Osteoblast (primary cell): ENCODE measurements at regions not wholly inside any gene's neighbourhood (a gene's known extent, or its start where the extent isn't known, plus 50 kb on each side); places are given as distances from the start of the nearest gene placed in this dataset.

Source experiments
- DNase-seq: peaks from one replicate; pipeline ENCODE4 v3.0.0; 2011; ENCODE audit warnings: low spot score, mixed read lengths; ENCODE audit not compliant: insufficient read length; ENCODE audit errors: missing footprints
- H2AFZ ChIP-seq: 2 replicates; pipeline ENCODE4 v1.6.0; 2011; ENCODE audit warnings: mild to moderate bottlenecking, low read length
- H3K27ac ChIP-seq: 2 replicates; pipeline ENCODE4 v1.5.1; 2011; ENCODE audit warnings: mild to moderate bottlenecking, low read depth, low read length, moderate library complexity
- H3K27me3 ChIP-seq: 2 replicates; pipeline ENCODE4 v1.6.0; 2012; ENCODE audit warnings: mild to moderate bottlenecking, control low read depth, inconsistent platforms, low read length, moderate library complexity; ENCODE audit not compliant: insufficient read depth
- H3K36me3 ChIP-seq: 2 replicates; pipeline ENCODE4 v1.5.1; 2011; ENCODE audit warnings: mild to moderate bottlenecking, low read length, control low read depth, moderate library complexity; ENCODE audit not compliant: insufficient read depth
- H3K4me1 ChIP-seq: 2 replicates; pipeline ENCODE4 v1.5.1; 2011; ENCODE audit warnings: mild to moderate bottlenecking, low read length, control low read depth, moderate library complexity; ENCODE audit not compliant: insufficient read depth
- H3K4me2 ChIP-seq: 2 replicates; pipeline ENCODE4 v1.6.0; 2011; ENCODE audit warnings: mild to moderate bottlenecking, low read length; ENCODE audit not compliant: insufficient read depth
- H3K4me3 ChIP-seq: fragments of 200-600 bp; sonication (generic); 3 replicates; pipeline ENCODE4 v1.5.1; 2012; ENCODE audit warnings: mild to moderate bottlenecking, low read length, inconsistent platforms; ENCODE audit not compliant: insufficient read depth
- H3K79me2 ChIP-seq: 2 replicates; pipeline ENCODE4 v1.6.0; 2012; ENCODE audit warnings: mild to moderate bottlenecking, low read length, control low read depth, inconsistent platforms; ENCODE audit not compliant: insufficient read depth
- H3K9me3 ChIP-seq: 2 replicates; pipeline ENCODE4 v1.5.1; 2011; ENCODE audit warnings: low read depth, low read length, control low read depth
- H4K20me1 ChIP-seq: 2 replicates; pipeline ENCODE4 v1.6.0; 2012; ENCODE audit warnings: mild to moderate bottlenecking, low read length, control low read depth; ENCODE audit not compliant: insufficient read depth
- CTCF ChIP-seq: IDR thresholded peaks from 2 replicates; pipeline ENCODE4 v1.5.1; 2011; ENCODE audit warnings: mild to moderate bottlenecking, low read depth, low read length, moderate library complexity; ENCODE audit errors: extremely low read depth

DNA sequence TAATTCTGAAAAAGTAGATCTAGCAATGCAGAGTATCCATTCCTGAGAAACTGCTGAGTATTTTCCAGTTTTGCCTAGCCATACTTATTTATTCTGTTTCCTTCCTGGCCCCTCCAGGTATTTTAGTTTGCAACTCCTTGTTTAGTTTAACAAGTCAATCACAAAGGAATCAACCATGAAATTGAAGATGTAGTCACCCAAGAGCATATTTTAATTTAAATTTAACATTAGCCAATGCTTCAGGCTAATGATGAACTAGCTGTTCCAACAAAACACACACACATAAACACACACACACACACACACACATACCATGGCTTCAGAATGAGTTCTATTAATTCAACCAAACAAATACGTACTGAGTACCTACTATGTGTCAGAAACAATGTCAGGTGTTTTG lies 332.8 kb upstream of the ERCC4 start:
- Histone ChIP-seq H3K9me3 (no peaks in the 10 kb centered on the region), H3K4me1 (no peaks in the 10 kb centered on the region), H3K27ac (no peak overlapping the region), H4K20me1 (no peaks in the 10 kb centered on the region), H3K4me2 (no peak overlapping the region), H3K36me3 (no peaks in the 10 kb centered on the region), H3K4me3 (no peak overlapping the region), H2AFZ (no peak overlapping the region), H3K79me2 (no peaks in the 10 kb centered on the region), H3K27me3 (no peaks in the 10 kb centered on the region)
- no peak for DNase-seq
- no peak for TF ChIP-seq CTCF

DNA sequence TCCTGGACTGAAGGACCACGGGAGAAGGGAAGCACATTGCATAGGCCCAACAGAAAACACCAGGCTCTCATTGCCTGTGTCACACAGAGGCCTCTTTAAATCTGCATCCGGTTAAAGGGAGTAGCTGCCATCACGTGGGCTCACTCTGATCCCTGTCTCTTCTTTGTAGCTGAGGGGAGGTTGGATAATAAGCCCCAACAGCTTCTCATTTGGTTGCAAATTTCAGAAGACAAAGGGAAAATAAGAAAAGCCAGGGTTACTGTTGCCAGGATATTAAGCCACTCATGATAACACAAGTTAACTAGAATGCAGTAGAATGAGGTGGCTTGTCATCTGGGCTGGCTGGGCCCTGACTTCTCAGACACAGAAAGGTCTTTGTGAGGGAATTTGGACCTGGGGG lies 325.1 kb upstream of the ERCC4 start:
- Histone ChIP-seq H3K79me2 (no peaks in the 10 kb centered on the region), H3K4me2 (no peak overlapping the region), H3K36me3 (no peaks in the 10 kb centered on the region), H3K4me1 (no peaks in the 10 kb centered on the region), H3K4me3 (no peak overlapping the region), H4K20me1 (no peaks in the 10 kb centered on the region), H3K9me3 (no peaks in the 10 kb centered on the region), H3K27me3 (no peaks in the 10 kb centered on the region), H3K27ac (no peak overlapping the region), H2AFZ (no peak overlapping the region)
- TF ChIP-seq CTCF, result no peak
- DNase-seq, result no peak

DNA sequence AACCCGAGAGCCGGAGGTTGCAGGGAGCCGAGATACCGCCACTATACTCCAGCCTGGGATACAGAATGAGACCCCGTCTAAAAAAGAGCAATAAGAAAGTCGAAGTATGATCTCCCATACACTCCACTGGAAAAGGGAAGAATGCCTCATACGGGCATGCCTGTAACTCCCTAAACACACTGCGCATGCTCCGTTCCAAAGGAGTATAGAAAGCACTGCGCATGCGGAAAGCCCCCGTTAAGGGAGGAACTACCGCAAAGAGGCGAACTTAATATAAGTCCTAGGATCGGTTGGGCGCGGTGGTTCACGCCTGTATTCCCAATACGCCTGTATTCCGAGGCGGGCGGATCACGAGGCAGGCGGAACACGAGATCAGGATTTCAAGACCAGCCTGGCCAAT lies 313.1 kb upstream of the ERCC4 start:
- no peak overlapping the region for H3K4me3 ChIP-seq
- no peak overlapping the region for H3K4me2 ChIP-seq
- no peaks in the 10 kb centered on the region for H3K9me3 ChIP-seq
- no peaks in the 10 kb centered on the region for H3K4me1 ChIP-seq
- no peak overlapping the region for H2AFZ ChIP-seq
- DNase-seq, result no peak
- no peak overlapping the region for H3K27ac ChIP-seq
- no peak for TF ChIP-seq CTCF
- no peaks in the 10 kb centered on the region for H3K27me3 ChIP-seq
- no peaks in the 10 kb centered on the region for H3K36me3 ChIP-seq
- no peaks in the 10 kb centered on the region for H3K79me2 ChIP-seq
- H4K20me1 ChIP-seq, result no peaks in the 10 kb centered on the region

- no peaks in the 10 kb centered on the region for H3K36me3 ChIP-seq
- H2AFZ ChIP-seq, result no peak overlapping the region
- TF ChIP-seq CTCF, result no peak
Observed at GRCh38 chr16:13607289-13607688, 312.7 kb upstream of the ERCC4 start.

More at GRCh38 chr16:13607289-13607688, 312.7 kb upstream of the ERCC4 start:
- no peak overlapping the region for H3K27ac ChIP-seq
- no peaks in the 10 kb centered on the region for H3K9me3 ChIP-seq
- H3K79me2 ChIP-seq, result no peaks in the 10 kb centered on the region
- no peaks in the 10 kb centered on the region for H3K27me3 ChIP-seq
- no peaks in the 10 kb centered on the region for H3K4me1 ChIP-seq
- DNase-seq, result no peak
- no peak overlapping the region for H3K4me3 ChIP-seq
- no peak overlapping the region for H3K4me2 ChIP-seq
- H4K20me1 ChIP-seq, result no peaks in the 10 kb centered on the region
